Neural cell (in vitro differentiated cells): ENCODE measurements at regions not wholly inside any gene's neighbourhood (a gene's known extent, or its start where the extent isn't known, plus 50 kb on each side); places are given as distances from the start of the nearest gene placed in this dataset.

Source experiments
- H2AFZ ChIP-seq: fragments of 200-600, 300-800 bp; sonication (generic), shearing (Covaris generic); 2 replicates; pipeline ENCODE4 v1.6.0; 2014; ENCODE audit warnings: low read depth, mild to moderate bottlenecking, antibody characterized with exemption, low read length, moderate library complexity
- H3F3A ChIP-seq: fragments of 200-600 bp; shearing (Covaris generic); 2 replicates; pipeline ENCODE4 v1.6.1; 2016; ENCODE audit warnings: mild to moderate bottlenecking, moderate library complexity, mixed read lengths, antibody characterized with exemption, low read length; ENCODE audit not compliant: insufficient read depth, poor library complexity, severe bottlenecking
- H3K27ac ChIP-seq: fragments of 200-600, 300-800 bp; sonication (generic), shearing (Covaris generic); 2 replicates; pipeline ENCODE4 v1.5.1; 2014; ENCODE audit warnings: mild to moderate bottlenecking, low read length, moderate library complexity
- H3K27me3 ChIP-seq: fragments of 300-800, 200-600 bp; sonication (generic), shearing (Covaris generic); 2 replicates; pipeline ENCODE4 v1.6.0; 2014; ENCODE audit warnings: mild to moderate bottlenecking, low read depth, low read length, moderate library complexity; ENCODE audit not compliant: insufficient read depth
- H3K36me3 ChIP-seq: fragments of 300-800, 200-600 bp; sonication (generic), shearing (Covaris generic); 2 replicates; pipeline ENCODE4 v1.5.1; 2014; ENCODE audit warnings: mild to moderate bottlenecking, antibody characterized with exemption, low read length, moderate library complexity; ENCODE audit not compliant: insufficient read depth
- H3K4me2 ChIP-seq: fragments of 300-800, 200-600 bp; sonication (generic), shearing (Covaris generic); 2 replicates; pipeline ENCODE4 v1.6.0; 2014; ENCODE audit warnings: mild to moderate bottlenecking, low read length
- H3K4me3 ChIP-seq: fragments of 300-800, 200-600 bp; sonication (generic), shearing (Covaris generic); 2 replicates; pipeline ENCODE4 v1.5.1; 2014; ENCODE audit warnings: mild to moderate bottlenecking, low read length, moderate library complexity
- H3K79me2 ChIP-seq: fragments of 200-600 bp; shearing (Covaris generic); replicated peaks from 2 replicates; pipeline ENCODE4 v1.6.0; 2014; ENCODE audit warnings: mild to moderate bottlenecking, low read length, moderate library complexity; ENCODE audit not compliant: insufficient read depth
- H3K9ac ChIP-seq: fragments of 300-800, 200-600 bp; sonication (generic), shearing (Covaris generic); 2 replicates; pipeline ENCODE4 v1.6.1; 2016; ENCODE audit warnings: mild to moderate bottlenecking, low read length, mixed read lengths
- H3K9me2 ChIP-seq: fragments of 200-600 bp; shearing (Covaris generic); 2 replicates; pipeline ENCODE4 v1.6.1; 2016; ENCODE audit warnings: mild to moderate bottlenecking, low read length, mixed read lengths; ENCODE audit not compliant: insufficient read depth
- H3K9me3 ChIP-seq: fragments of 200-600, 300-800 bp; sonication (generic), shearing (Covaris generic); 2 replicates; pipeline ENCODE4 v1.6.1; 2016; ENCODE audit warnings: mild to moderate bottlenecking, mixed run types, low read length, moderate library complexity, mixed read lengths
- H4K20me1 ChIP-seq: fragments of 200-600 bp; shearing (Covaris generic); 2 replicates; pipeline ENCODE4 v1.6.1; 2016; ENCODE audit warnings: mild to moderate bottlenecking, mixed run types; ENCODE audit not compliant: insufficient read depth
- CTCF ChIP-seq: fragments of 450-650 bp; IDR thresholded peaks from 2 replicates; pipeline ENCODE4 v1.5.1; 2014; ENCODE audit warnings: antibody characterized with exemption, mild to moderate bottlenecking, moderate library complexity; ENCODE audit not compliant: poor library complexity, severe bottlenecking
- EP300 ChIP-seq: fragments of 450-650 bp; conservative IDR thresholded peaks from 2 replicates; pipeline ENCODE4 v1.6.1; 2014; ENCODE audit warnings: antibody characterized with exemption, mild to moderate bottlenecking, moderate library complexity; ENCODE audit not compliant: poor library complexity, severe bottlenecking
- EZH2 ChIP-seq: fragments of 200-600, 300-800 bp; shearing (Covaris generic), sonication (generic); IDR thresholded peaks from 2 replicates; pipeline ENCODE4 v1.6.1; 2014; ENCODE audit warnings: antibody characterized with exemption, low read length, borderline replicate concordance, mild to moderate bottlenecking; ENCODE audit not compliant: insufficient read depth, poor library complexity, severe bottlenecking
- MXI1 ChIP-seq: fragments of 450-650 bp; conservative IDR thresholded peaks from 2 replicates; pipeline ENCODE4 v1.6.1; 2014; ENCODE audit warnings: antibody characterized with exemption, mild to moderate bottlenecking; ENCODE audit not compliant: poor library complexity, severe bottlenecking
- POLR2AphosphoS5 ChIP-seq: IDR thresholded peaks from 2 replicates; pipeline ENCODE4 v1.6.1; 2012
- RAD21 ChIP-seq: fragments of 450-650 bp; conservative IDR thresholded peaks from 2 replicates; pipeline ENCODE4 v1.6.1; 2014; ENCODE audit warnings: antibody characterized with exemption, mild to moderate bottlenecking, moderate library complexity
- REST ChIP-seq: IDR thresholded peaks from 2 replicates; pipeline ENCODE4 v1.6.1; 2012; ENCODE audit warnings: borderline replicate concordance
- SMC3 ChIP-seq: fragments of 450-650 bp; conservative IDR thresholded peaks from 2 replicates; pipeline ENCODE4 v1.6.1; 2014; ENCODE audit warnings: antibody characterized with exemption, mild to moderate bottlenecking, moderate library complexity; ENCODE audit not compliant: poor library complexity
- TAF1 ChIP-seq: IDR thresholded peaks from 2 replicates; pipeline ENCODE4 v1.6.1; 2012; ENCODE audit warnings: low read depth

- Histone ChIP-seq H4K20me1 (no peaks in the 10 kb centered on the region), H3K4me2 (no peak overlapping the region), H3K27ac (no peak overlapping the region), H3K9ac (no peak overlapping the region), H3K9me3 (no peaks in the 10 kb centered on the region), H3K27me3 (no peaks in the 10 kb centered on the region), H3K4me3 (no peak overlapping the region), H3K9me2 (no peaks in the 10 kb centered on the region), H3K36me3 (no peaks in the 10 kb centered on the region), H3K79me2 (no peaks in the 10 kb centered on the region), H3F3A (no peaks in the 10 kb centered on the region), H2AFZ (no peak overlapping the region)
- TF ChIP-seq EZH2 (no peak), MXI1 (no peak), TAF1 (no peak), CTCF (no peak), RAD21 (no peak), POLR2AphosphoS5 (no peak)
Observed at GRCh38 chr13:44870456-44870929, 118.8 kb downstream of the NUFIP1 start.

GRCh38 chr13:44869167-44869566, 120.1 kb downstream of the NUFIP1 start:
- Histone ChIP-seq H2AFZ (no peak overlapping the region), H3K36me3 (no peaks in the 10 kb centered on the region), H3K9me2 (no peaks in the 10 kb centered on the region), H3F3A (no peaks in the 10 kb centered on the region), H3K4me3 (no peak overlapping the region), H3K27me3 (no peaks in the 10 kb centered on the region), H3K79me2 (no peaks in the 10 kb centered on the region), H3K9ac (no peak overlapping the region), H3K27ac (no peak overlapping the region), H4K20me1 (no peaks in the 10 kb centered on the region), H3K9me3 (no peaks in the 10 kb centered on the region), H3K4me2 (no peak overlapping the region)
- no peak for TF ChIP-seq REST
- TF ChIP-seq RAD21, result no peak

GRCh38 chr13:44868397-44868796, 120.9 kb downstream of the NUFIP1 start:
- no peaks in the 10 kb centered on the region for H4K20me1 ChIP-seq
- TF ChIP-seq SMC3 (no peak), EP300 (no peak), TAF1 (no peak), POLR2AphosphoS5 (no peak), RAD21 (no peak), REST (no peak), CTCF (no peak), MXI1 (no peak), EZH2 (no peak)
- no peaks in the 10 kb centered on the region for H3K79me2 ChIP-seq
- no peaks in the 10 kb centered on the region for H3K9me2 ChIP-seq
- no peaks in the 10 kb centered on the region for H3K36me3 ChIP-seq
- H3K4me2 ChIP-seq, result no peak overlapping the region
- H3K9me3 ChIP-seq, result no peaks in the 10 kb centered on the region
- H3K9ac ChIP-seq, result no peak overlapping the region
- H3F3A ChIP-seq, result no peaks in the 10 kb centered on the region
- no peak overlapping the region for H2AFZ ChIP-seq
- no peak overlapping the region for H3K27ac ChIP-seq
- no peaks in the 10 kb centered on the region for H3K27me3 ChIP-seq
- H3K4me3 ChIP-seq, result no peak overlapping the region
